Testis (tissue), 2 donors: ENCODE measurements at regions not wholly inside any gene's neighbourhood (a gene's known extent, or its start where the extent isn't known, plus 50 kb on each side); places are given as distances from the start of the nearest gene placed in this dataset.

Source experiments
- DNase-seq: peaks from one replicate; pipeline ENCODE4 v3.0.0-alpha.2; 2019
- H3K27ac ChIP-seq, 2 donors: fragments of 200-600 bp; sonication (generic); one replicate each; pipeline ENCODE4 v1.5.1; 2019
- H3K27me3 ChIP-seq: fragments of 200-600 bp; sonication (generic); one replicate; pipeline ENCODE4 v1.5.1; 2019
- H3K36me3 ChIP-seq: fragments of 200-600 bp; sonication (generic); one replicate; pipeline ENCODE4 v1.5.1; 2017; ENCODE audit warnings: low read depth; ENCODE audit errors: missing control alignments
- H3K4me1 ChIP-seq: fragments of 200-600 bp; sonication (generic); one replicate; pipeline ENCODE4 v1.5.1; 2019
- H3K4me3 ChIP-seq, 2 donors: fragments of 200-600 bp; sonication (generic); one replicate each; pipeline ENCODE4 v1.5.1; 2017 to 2019
- H3K9me3 ChIP-seq: fragments of 200-600 bp; sonication (generic); one replicate; pipeline ENCODE4 v1.5.1; 2017
- CTCF ChIP-seq, 3 experiments: fragments of 450-650 bp in 2 of 3; fragments of 200-600 bp in 1 of 3; sonication (generic) in 1 of 3; IDR thresholded peaks; one replicate each; pipeline ENCODE4 v1.5.1; 2016 to 2019; ENCODE audit warnings: antibody characterized with exemption in 3 of 3, mild to moderate bottlenecking in 2 of 3, moderate library complexity in 1 of 3
- POLR2A ChIP-seq: fragments of 450-650 bp; IDR thresholded peaks from one replicate; pipeline ENCODE4 v1.6.1; 2017; ENCODE audit warnings: antibody characterized with exemption, mild to moderate bottlenecking, moderate library complexity
- WGBS, 2 donors: methylation state at CpG; one replicate each; pipeline ENCODE4 v1.1.5; 2018; 5-methylcytosine and 5-hydroxymethylcytosine counted together
- intact Hi-C: fragments of 100-400 bp; cut with DNase I; formaldehyde crosslinking; loops from one replicate; pipeline ENCODE4 v1.15.1; 2023; ENCODE audit warnings: low total_unique reads

- DNase-seq: no peak
- no peaks in the 10 kb centered on the region for H3K27me3 ChIP-seq
- 94% methylated on average over 7 of the region's 7 CpGs for WGBS, 2 donors
- intact Hi-C loops: no loop called here
- no peak overlapping the region for H3K27ac ChIP-seq
- H3K9me3 ChIP-seq: no peaks in the 10 kb centered on the region
- H3K4me3 ChIP-seq: no peak overlapping the region
- H3K36me3 ChIP-seq: no peaks in the 10 kb centered on the region
- no peak for TF ChIP-seq POLR2A
- no peak for TF ChIP-seq CTCF (IDR thresholded peaks at IDR 0.05)
- H3K4me1 ChIP-seq: no peaks in the 10 kb centered on the region
These were observed 337.2 kb downstream of the RPS6KC1 start for GRCh38 chr1:213388199-213388598.

GRCh38 chr1:213389061-213389581 is 338.1 kb downstream of the RPS6KC1 start:
- H3K27me3 ChIP-seq: no peaks in the 10 kb centered on the region
- no peaks in the 10 kb centered on the region for H3K9me3 ChIP-seq
- DNase-seq: no peak
- TF ChIP-seq CTCF (IDR thresholded peaks at IDR 0.05) (no peak), POLR2A (no peak)
- no peak overlapping the region for H3K27ac ChIP-seq
- intact Hi-C loops: no loop called here
- no peaks in the 10 kb centered on the region for H3K36me3 ChIP-seq
- 86 to 94% methylated on average over 16 to 20 of the region's 20 CpGs for WGBS, 2 donors
- H3K4me1 ChIP-seq: no peaks in the 10 kb centered on the region
- no peak overlapping the region for H3K4me3 ChIP-seq

GRCh38 chr1:213391445-213391844 is 340.4 kb downstream of the RPS6KC1 start:
- intact Hi-C loops: no loop called here
- H3K36me3 ChIP-seq: no peaks in the 10 kb centered on the region

GRCh38 chr1:213393860-213394259 is 342.8 kb downstream of the RPS6KC1 start:
- TF ChIP-seq CTCF (IDR thresholded peaks at IDR 0.05): no peak
- no peak for TF ChIP-seq POLR2A
- H3K27me3 ChIP-seq: no peaks in the 10 kb centered on the region
- no peak overlapping the region for H3K27ac ChIP-seq
- no peaks in the 10 kb centered on the region for H3K4me1 ChIP-seq
- H3K36me3 ChIP-seq: no peaks in the 10 kb centered on the region
- WGBS, 2 donors: 74 to 78% methylated on average over 7 of the region's 7 CpGs
- no peak overlapping the region for H3K4me3 ChIP-seq
- DNase-seq: no peak
- intact Hi-C loops: no loop called here
- H3K9me3 ChIP-seq: no peaks in the 10 kb centered on the region

More at GRCh38 chr1:213391445-213391844, 340.4 kb downstream of the RPS6KC1 start:
- no peak overlapping the region for H3K4me3 ChIP-seq
- no peak for DNase-seq
- TF ChIP-seq POLR2A (no peak), CTCF (IDR thresholded peaks at IDR 0.05) (no peak)
- H3K27me3 ChIP-seq: no peaks in the 10 kb centered on the region
- H3K27ac ChIP-seq: no peak overlapping the region
- no peaks in the 10 kb centered on the region for H3K9me3 ChIP-seq
- H3K4me1 ChIP-seq: no peaks in the 10 kb centered on the region

- TF ChIP-seq CTCF (IDR thresholded peaks at IDR 0.05) (no peak), POLR2A (no peak)
- Histone ChIP-seq H3K4me1 (peaks cover 2% of the 10 kb centered on the region), H3K4me3 (no peak overlapping the region), H3K9me3 (no peaks in the 10 kb centered on the region), H3K36me3 (no peaks in the 10 kb centered on the region), H3K27me3 (no peaks in the 10 kb centered on the region), H3K27ac (no peak overlapping the region)
- intact Hi-C loops: no loop called here
- WGBS, 2 donors: 84 to 95% methylated on average over 5 of the region's 5 CpGs
- DNase-seq: no peak
These were observed 343.8 kb downstream of the RPS6KC1 start for GRCh38 chr1:213394837-213395236.
